T1000 (cell line): ENCODE measurements at regions not wholly inside any gene's neighbourhood (a gene's known extent, or its start where the extent isn't known, plus 50 kb on each side); places are given as distances from the start of the nearest gene placed in this dataset.

Source experiments
- DNase-seq: peaks from one replicate; lab custom pipeline; 2025; ENCODE audit warnings: mixed read lengths; lab: John Stamatoyannopoulos, UW

GRCh38 chr1:42034426-42034825 lies 115.7 kb upstream of the HIVEP3 start:
- DNase-seq, result no peak

DNA sequence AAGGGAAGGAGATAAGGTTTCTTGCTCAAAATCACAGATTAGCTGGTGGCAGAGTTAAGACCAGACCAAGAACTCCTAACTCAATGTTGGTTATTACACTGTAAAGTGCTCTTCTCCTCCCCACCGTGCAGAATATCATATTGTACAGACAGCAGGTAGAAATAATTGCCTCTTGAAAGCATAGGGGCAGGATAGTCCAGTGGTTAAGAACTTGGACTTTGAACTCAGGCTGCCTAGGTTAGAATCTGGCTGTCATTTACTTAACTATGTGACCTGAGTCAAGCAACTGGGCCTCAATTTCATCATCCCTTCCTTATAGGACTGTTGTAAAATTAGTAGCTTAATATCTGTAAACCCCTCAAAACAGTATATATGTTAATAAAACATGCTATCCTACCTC lies 114.9 kb upstream of the HIVEP3 start:
- DNase-seq, result no peak

DNA sequence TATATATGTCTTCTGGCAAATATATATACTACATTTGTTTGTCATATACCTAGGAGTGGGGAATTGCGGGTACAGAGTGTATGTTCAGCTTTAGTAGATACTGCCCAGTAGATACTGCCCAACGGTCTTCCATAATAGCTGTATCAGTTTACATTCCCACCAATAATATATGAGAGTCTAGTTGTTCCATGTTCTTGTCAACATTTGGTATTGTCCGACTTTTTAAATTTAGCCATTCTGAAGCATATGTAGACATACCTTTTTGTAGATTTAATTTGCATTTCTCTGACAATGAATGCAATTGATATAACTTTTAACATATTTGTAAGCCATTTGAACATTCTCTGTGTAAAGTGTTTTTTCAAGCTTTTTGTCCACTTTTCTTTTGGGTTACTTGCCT lies 99.0 kb upstream of the HIVEP3 start:
- DNase-seq, result no peak

- DNase-seq, result no peak
These were observed 98.5 kb upstream of the HIVEP3 start for GRCh38 chr1:42017259-42017658.

GRCh38 chr1:42014823-42015222 lies 96.1 kb upstream of the HIVEP3 start:
- DNase-seq, result no peak

DNA sequence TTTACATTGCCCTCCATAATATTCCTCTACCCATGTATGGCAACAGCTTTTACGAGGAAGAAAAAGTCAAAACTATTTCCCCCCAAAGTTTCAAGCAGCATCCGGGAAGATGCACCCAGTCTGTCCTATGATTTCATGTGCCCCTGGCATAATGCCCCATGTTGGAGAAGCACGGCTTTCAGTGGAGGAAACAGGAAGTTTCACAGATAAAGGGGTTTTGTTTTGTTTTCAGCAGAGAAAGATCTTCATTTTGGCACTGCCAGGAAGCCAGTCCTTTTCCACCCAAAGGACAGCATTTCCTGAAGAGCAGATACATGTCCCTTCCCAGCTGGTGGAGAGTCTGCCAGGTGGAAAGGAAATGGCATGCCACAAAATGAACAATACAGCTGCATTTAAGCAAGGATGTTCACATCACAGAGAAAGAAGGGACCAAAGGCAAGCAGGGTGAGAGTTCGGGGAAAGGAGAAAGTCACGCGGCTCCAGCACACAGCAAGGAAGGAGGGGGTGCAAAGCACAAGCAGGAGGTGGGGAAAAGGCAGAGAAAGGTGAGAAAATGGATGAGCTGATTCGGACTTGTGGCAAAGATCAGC lies 95.3 kb upstream of the HIVEP3 start:
- DNase-seq, result no peak

GRCh38 chr1:42012852-42013251 lies 94.1 kb upstream of the HIVEP3 start:
- no peak for DNase-seq

GRCh38 chr1:42010381-42010780 lies 91.7 kb upstream of the HIVEP3 start:
- no peak for DNase-seq

DNA sequence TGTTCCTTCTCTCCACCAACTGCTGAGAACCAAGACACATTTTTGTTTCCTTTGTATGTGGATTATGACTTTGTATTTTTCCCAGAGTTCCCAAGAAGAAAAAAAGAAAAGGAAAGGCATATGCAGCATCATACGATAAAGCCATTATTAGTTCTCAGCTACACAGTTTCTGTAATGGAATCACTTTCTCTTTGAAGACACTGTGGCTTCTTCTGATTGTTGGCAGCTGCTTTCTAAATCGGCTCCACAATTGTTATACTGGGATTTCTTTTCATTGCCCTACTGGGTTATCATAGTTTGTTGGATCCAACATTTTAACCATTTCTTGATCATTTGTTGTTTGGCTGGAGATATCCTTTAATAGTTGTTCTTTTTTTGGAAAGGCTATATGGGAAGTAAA lies 89.5 kb upstream of the HIVEP3 start:
- DNase-seq, result no peak

- DNase-seq, result no peak
These were observed 88.1 kb upstream of the HIVEP3 start for GRCh38 chr1:42006836-42007235.

GRCh38 chr1:42006093-42006492 lies 87.4 kb upstream of the HIVEP3 start:
- DNase-seq, result no peak

DNA sequence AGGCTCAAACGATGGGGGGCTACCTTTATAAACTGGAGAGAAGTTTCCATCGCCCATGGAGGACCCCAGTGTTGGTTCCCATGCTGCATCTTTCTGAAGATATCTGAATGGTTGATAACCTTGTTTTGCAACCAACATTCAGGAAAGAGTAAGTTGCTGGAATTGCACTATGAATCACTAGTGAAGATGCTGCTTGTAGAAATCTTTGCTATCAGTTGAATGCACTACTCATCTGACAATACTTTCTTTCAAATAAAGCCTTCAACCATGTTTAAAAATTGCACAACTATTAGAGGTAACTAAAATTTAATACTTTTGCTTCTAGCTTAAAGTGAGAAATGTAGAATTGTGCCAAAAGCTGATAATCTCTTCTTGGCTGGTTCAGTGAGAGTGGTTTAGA lies 86.8 kb upstream of the HIVEP3 start:
- no peak for DNase-seq

DNA sequence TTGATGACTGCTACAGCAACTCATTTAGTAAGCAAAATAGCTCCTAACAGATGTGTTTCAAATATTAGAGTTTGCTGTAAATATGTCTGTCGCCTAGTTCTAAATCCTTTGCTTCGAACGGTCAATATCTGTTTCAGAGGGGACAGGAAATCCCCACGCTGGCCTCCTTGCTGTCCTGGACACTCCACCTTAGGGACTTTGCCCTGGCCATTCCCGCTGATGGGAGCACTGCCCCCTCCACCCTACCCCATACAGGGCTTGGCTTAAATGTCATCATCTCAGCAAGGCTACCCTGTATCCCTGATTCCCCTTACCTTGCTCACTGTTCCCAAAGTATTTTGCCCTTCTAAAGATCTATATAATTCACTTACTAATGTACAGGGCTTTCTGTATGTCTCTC lies 86.1 kb upstream of the HIVEP3 start:
- no peak for DNase-seq

DNA sequence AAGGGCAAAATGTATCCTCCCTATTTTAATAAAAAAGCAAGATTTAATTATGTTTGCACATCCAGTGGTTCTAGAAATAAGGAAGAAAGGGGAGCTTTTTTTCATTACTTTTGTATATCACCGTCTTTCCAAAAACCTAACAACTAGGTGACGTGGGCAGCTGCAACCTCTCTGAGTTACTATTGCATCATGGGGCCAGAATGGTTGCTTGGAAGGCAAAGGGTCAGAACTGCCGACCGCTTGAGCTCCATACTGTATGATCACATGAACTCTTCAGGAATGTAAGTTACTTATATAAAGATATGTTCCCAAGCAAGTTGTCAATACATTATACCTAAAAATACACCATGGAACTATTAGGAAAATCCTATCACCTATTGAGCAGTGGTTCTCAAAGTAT lies 85.6 kb upstream of the HIVEP3 start:
- no peak for DNase-seq

- no peak for DNase-seq
These were observed 84.7 kb upstream of the HIVEP3 start for GRCh38 chr1:42003433-42003832.

DNA sequence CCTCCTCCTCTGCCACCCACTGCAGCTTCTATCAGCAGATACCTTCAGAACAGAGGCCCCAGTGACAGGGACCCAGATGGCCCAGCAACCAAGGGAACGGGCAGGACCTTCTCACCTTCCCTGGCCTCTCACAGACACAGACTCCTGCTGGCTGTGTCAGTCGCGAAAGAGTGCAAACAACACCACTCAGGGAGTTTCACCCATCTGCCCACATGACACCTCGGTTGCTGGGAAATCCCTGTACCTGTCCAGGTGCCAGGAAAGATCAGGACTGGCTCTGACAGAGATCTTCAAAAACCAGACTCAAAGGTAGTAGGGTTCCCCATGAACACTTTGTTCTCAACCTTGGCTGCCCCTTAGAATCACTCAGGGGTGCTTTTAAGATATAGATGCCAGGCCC lies 83.5 kb upstream of the HIVEP3 start:
- no peak for DNase-seq

GRCh38 chr1:42000766-42001165 lies 82.0 kb upstream of the HIVEP3 start:
- no peak for DNase-seq

- DNase-seq, result no peak
These were observed 81.2 kb upstream of the HIVEP3 start for GRCh38 chr1:41999884-42000283.

- no peak for DNase-seq
These were observed 79.5 kb upstream of the HIVEP3 start for GRCh38 chr1:41998250-41998649.

DNA sequence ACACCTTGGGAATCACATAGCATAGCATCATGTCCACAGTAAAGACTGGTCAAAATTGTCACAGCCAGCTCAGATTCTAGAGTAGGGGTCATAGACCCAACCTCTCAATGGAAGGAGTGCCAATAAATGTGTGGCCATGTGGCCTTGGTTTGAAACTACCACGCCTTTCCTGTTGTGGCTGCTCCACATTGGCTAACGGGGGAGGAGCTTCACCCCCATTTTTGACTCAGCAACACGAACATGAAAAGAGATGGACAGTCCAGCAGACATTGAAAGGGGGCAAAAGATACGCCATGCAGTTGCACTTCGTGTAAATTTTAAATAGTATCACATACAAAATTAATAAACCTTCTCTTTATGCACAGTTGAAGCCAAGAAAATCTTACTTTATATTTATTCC lies 78.4 kb upstream of the HIVEP3 start:
- no peak for DNase-seq

GRCh38 chr1:41995441-41996130 lies 76.9 kb upstream of the HIVEP3 start:
- DNase-seq, result no peak

- DNase-seq, result no peak
These were observed 75.6 kb upstream of the HIVEP3 start for GRCh38 chr1:41994195-41994894.

- DNase-seq, result no peak
These were observed 64.7 kb upstream of the HIVEP3 start for GRCh38 chr1:41983451-41983850.

GRCh38 chr1:41981796-41982195 lies 63.1 kb upstream of the HIVEP3 start:
- no peak for DNase-seq
